ENCODE measurements at regions not wholly inside any gene's neighbourhood (a gene's known extent, or its start where the extent isn't known, plus 50 kb on each side); places are given as distances from the start of the nearest gene placed in this dataset.

DNA sequence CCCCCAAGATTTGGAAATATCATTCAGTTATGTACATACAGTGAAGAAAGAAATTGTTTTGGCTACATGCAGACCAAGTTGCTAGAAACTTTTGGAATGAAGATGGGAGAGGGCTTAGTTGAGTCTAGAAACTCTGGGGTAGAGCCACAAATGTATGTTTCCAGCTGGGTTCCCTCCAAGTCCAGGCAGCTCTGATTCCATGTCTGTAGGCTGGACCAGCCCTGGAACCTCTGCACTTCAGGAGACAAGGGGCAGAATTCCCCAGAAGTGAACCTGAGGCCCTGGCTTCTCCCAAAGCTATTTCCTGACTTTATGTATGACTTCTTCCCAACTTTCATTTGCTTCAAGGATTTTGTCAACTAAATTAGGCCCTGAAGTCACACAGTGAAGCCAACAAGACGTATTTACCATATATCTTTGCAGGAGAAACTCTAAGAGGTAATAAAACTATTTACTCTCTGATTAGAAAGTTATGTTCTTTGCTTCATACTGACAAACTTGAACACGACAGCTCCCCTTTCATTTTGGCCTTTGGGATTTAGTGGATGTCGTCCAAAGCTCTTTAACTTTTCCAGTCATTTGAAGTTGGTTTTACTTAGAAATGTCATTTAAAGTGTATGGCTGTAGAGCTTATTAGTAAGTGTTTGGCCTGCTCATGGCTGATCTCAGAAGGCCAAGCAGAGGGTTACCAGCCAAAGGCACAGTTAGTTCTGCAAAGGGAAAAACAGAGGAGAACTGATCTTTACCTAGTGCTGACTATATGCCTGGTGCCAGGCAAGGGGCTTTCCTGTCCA lies 152.0 kb upstream of the SLC28A3 start:
- Histone ChIP-seq H3K36me3 (ENCODE audit: control insufficient read depth in 4 of 4, insufficient read depth in 4 of 4, low read length in 4 of 4) (no peaks in the 10 kb centered on the region), H3K9me3 (ENCODE audit: control insufficient read depth in 4 of 4, insufficient read depth in 3 of 4, low read length in 3 of 4) (no peaks in the 10 kb centered on the region), H3K4me1 (ENCODE audit: control insufficient read depth in 5 of 5, insufficient read depth in 5 of 5, low read length in 5 of 5) (no peaks in the 10 kb centered on the region), H3K27ac (ENCODE audit: low read depth in 1 of 2, low read length in 1 of 2) (no peak overlapping the region), H3K27me3 (ENCODE audit: control insufficient read depth in 3 of 3, insufficient read depth in 3 of 3, low read length in 2 of 3) (no peaks in the 10 kb centered on the region), H3K9ac (ENCODE audit: insufficient read depth in 1 of 2, low read length in 2 of 2) (no peak overlapping the region), H3K4me3 (no peak overlapping the region)
- no peak for ATAC-seq (ENCODE audit: insufficient read depth, low FRiP score)
- TF ChIP-seq, protein P1, sequence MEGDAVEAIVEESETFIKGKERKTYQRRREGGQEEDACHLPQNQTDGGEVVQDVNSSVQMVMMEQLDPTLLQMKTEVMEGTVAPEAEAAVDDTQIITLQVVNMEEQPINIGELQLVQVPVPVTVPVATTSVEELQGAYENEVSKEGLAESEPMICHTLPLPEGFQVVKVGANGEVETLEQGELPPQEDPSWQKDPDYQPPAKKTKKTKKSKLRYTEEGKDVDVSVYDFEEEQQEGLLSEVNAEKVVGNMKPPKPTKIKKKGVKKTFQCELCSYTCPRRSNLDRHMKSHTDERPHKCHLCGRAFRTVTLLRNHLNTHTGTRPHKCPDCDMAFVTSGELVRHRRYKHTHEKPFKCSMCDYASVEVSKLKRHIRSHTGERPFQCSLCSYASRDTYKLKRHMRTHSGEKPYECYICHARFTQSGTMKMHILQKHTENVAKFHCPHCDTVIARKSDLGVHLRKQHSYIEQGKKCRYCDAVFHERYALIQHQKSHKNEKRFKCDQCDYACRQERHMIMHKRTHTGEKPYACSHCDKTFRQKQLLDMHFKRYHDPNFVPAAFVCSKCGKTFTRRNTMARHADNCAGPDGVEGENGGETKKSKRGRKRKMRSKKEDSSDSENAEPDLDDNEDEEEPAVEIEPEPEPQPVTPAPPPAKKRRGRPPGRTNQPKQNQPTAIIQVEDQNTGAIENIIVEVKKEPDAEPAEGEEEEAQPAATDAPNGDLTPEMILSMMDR (IDR thresholded peaks at IDR 0.05; ENCODE audit: control extremely low read depth, extremely low read depth): no peak
- 68 to 82% methylated on average over 3 of the region's 3 CpGs for WGBS, 2 donors
- peak in 1 of 3 donors; percentile 12 for DNase-seq

DNA sequence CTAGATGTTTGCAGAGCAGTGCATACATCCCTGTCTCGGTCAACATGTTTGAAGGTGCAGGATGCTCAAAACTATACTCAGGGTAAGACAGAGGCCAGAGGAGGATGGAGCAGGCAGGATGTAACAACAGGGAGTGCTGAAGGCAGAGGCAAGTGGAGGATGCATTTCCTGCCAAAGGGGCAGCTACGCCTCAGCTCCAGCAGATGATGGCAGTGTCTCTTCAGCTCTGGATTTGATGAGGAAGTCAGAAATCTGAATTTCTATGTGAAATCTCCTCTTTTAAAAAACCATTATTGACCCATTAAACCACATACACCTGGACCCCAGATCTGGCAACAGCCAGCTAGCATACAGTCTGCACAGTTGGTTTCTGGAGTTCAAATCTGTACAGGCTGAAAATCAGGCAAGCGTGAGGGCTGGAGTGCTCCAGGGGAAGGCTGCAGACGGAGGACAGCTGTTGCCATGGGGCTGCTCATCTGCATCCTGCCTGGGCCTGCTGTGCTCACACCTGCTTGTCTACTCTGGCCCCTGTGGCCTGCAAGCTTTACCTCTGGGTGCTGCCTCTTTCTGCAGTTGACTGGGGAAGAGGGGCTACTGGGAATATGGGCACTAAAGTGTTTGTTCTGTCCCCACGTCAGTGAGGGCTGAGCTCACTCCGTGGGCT lies 152.9 kb upstream of the SLC28A3 start:
- 77 to 81% methylated on average over 6 of the region's 6 CpGs for WGBS, 2 donors
- TF ChIP-seq, protein P1 (IDR thresholded peaks at IDR 0.05; ENCODE audit: control extremely low read depth, extremely low read depth): no peak
- no peaks in the 10 kb centered on the region for H3K36me3 ChIP-seq (ENCODE audit: control insufficient read depth in 4 of 4, insufficient read depth in 4 of 4, low read length in 4 of 4)
- no peak overlapping the region for H3K9ac ChIP-seq (ENCODE audit: insufficient read depth in 1 of 2, low read length in 2 of 2)
- H3K27me3 ChIP-seq (ENCODE audit: control insufficient read depth in 3 of 3, insufficient read depth in 3 of 3, low read length in 2 of 3): peaks cover 0 to 2% (median 0%) of the 10 kb centered on the region in 3 donors
- H3K4me1 ChIP-seq (ENCODE audit: control insufficient read depth in 5 of 5, insufficient read depth in 5 of 5, low read length in 5 of 5): no peaks in the 10 kb centered on the region
- ATAC-seq (ENCODE audit: insufficient read depth, low FRiP score) (no peak), DNase-seq (no peak)
- no peak overlapping the region for H3K4me3 ChIP-seq
- no peak overlapping the region for H3K27ac ChIP-seq (ENCODE audit: low read depth in 1 of 2, low read length in 1 of 2)
- no peaks in the 10 kb centered on the region for H3K9me3 ChIP-seq (ENCODE audit: control insufficient read depth in 4 of 4, insufficient read depth in 3 of 4, low read length in 3 of 4)

DNA sequence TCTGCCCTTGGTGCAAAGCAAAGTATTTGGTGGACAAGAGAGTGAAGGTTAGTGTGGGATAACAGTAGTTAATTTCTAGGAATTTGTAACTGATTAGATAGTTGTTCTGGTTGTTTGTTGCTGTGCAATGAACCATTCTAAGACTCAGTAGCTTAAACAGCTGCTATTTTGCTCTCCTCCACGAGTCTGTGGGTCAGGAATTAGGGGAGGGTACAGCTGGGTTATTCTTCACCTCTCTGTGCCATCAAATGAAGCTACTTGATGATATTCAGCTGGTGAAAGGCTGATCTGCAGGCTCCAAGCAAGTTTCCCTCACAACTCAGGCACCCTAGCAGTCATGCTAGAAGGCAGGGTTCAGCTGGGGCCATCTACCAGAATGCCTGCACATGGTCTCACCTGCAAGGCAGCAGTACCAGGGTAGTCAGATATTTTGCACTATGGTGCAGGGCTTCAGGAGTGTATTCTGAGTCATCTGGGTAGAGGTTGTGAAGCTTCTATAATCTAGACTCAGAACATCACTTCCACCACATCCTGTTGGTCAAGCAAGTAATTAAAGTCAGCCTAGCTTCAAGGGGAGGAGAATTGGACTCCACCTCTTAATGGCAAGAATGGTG lies 159.5 kb upstream of the SLC28A3 start:
- Histone ChIP-seq H3K36me3 (ENCODE audit: control insufficient read depth in 4 of 4, insufficient read depth in 4 of 4, low read length in 4 of 4) (no peaks in the 10 kb centered on the region), H3K4me1 (ENCODE audit: control insufficient read depth in 5 of 5, insufficient read depth in 5 of 5, low read length in 5 of 5) (no peaks in the 10 kb centered on the region), H3K27me3 (ENCODE audit: control insufficient read depth in 3 of 3, insufficient read depth in 3 of 3, low read length in 2 of 3) (peaks cover 0 to 2% (median 0%) of the 10 kb centered on the region in 3 donors), H3K9me3 (ENCODE audit: control insufficient read depth in 4 of 4, insufficient read depth in 3 of 4, low read length in 3 of 4) (peaks cover 0 to 1% (median 0%) of the 10 kb centered on the region in 4 donors), H3K9ac (ENCODE audit: insufficient read depth in 1 of 2, low read length in 2 of 2) (no peak overlapping the region), H3K4me3 (no peak overlapping the region), H3K27ac (ENCODE audit: low read depth in 1 of 2, low read length in 1 of 2) (no peak overlapping the region)
- 52 to 68% methylated on average over 1 of the region's 1 CpG for WGBS, 2 donors
- TF ChIP-seq, protein P1 (IDR thresholded peaks at IDR 0.05; ENCODE audit: control extremely low read depth, extremely low read depth): no peak
- DNase-seq: no peak
- no peak for ATAC-seq (ENCODE audit: insufficient read depth, low FRiP score)

Measured in lung (tissue), 11 donors.